ENCODE measurements at regions not wholly inside any gene's neighbourhood (a gene's known extent, or its start where the extent isn't known, plus 50 kb on each side); places are given as distances from the start of the nearest gene placed in this dataset.

- Histone ChIP-seq H3K4me3 (replicated peaks; ENCODE audit: low read depth, low read length) (no peak overlapping the region), H3K27me3 (replicated peaks; ENCODE audit: control insufficient read depth, insufficient read depth, low read length) (no peaks in the 10 kb centered on the region), H3K36me3 (ENCODE audit: control insufficient read depth, insufficient read depth, low read length) (no peaks in the 10 kb centered on the region)
- no peak for TF ChIP-seq CTCF (IDR thresholded peaks at IDR 0.05; ENCODE audit: insufficient read depth, low read length, poor library complexity, severe bottlenecking)
- no peak for DNase-seq (ENCODE audit: extremely low read depth, insufficient read length)
Measured at GRCh38 chr4:18934197-18934596, 912.6 kb upstream of the LCORL start.

GRCh38 chr4:18932730-18933339 is 911.3 kb upstream of the LCORL start:
- no peak for DNase-seq (ENCODE audit: extremely low read depth, insufficient read length)
- no peak for TF ChIP-seq CTCF (IDR thresholded peaks at IDR 0.05; ENCODE audit: insufficient read depth, low read length, poor library complexity, severe bottlenecking)
- H3K27me3 ChIP-seq (replicated peaks; ENCODE audit: control insufficient read depth, insufficient read depth, low read length): no peaks in the 10 kb centered on the region

GRCh38 chr4:18931643-18932377 is 910.3 kb upstream of the LCORL start:
- TF ChIP-seq CTCF (IDR thresholded peaks at IDR 0.05; ENCODE audit: insufficient read depth, low read length, poor library complexity, severe bottlenecking): no peak

More at GRCh38 chr4:18932730-18933339, 911.3 kb upstream of the LCORL start:
- Histone ChIP-seq H3K4me3 (replicated peaks; ENCODE audit: low read depth, low read length) (no peak overlapping the region), H3K36me3 (ENCODE audit: control insufficient read depth, insufficient read depth, low read length) (no peaks in the 10 kb centered on the region)

GRCh38 chr4:18930487-18930886 is 908.9 kb upstream of the LCORL start:
- TF ChIP-seq CTCF (IDR thresholded peaks at IDR 0.05; ENCODE audit: insufficient read depth, low read length, poor library complexity, severe bottlenecking): no peak
- no peak for DNase-seq (ENCODE audit: extremely low read depth, insufficient read length)
- Histone ChIP-seq H3K36me3 (ENCODE audit: control insufficient read depth, insufficient read depth, low read length) (no peaks in the 10 kb centered on the region), H3K4me3 (replicated peaks; ENCODE audit: low read depth, low read length) (no peak overlapping the region), H3K27me3 (replicated peaks; ENCODE audit: control insufficient read depth, insufficient read depth, low read length) (no peaks in the 10 kb centered on the region)

More at GRCh38 chr4:18931643-18932377, 910.3 kb upstream of the LCORL start:
- DNase-seq (ENCODE audit: extremely low read depth, insufficient read length): no peak
- Histone ChIP-seq H3K4me3 (replicated peaks; ENCODE audit: low read depth, low read length) (no peak overlapping the region), H3K27me3 (replicated peaks; ENCODE audit: control insufficient read depth, insufficient read depth, low read length) (no peaks in the 10 kb centered on the region), H3K36me3 (ENCODE audit: control insufficient read depth, insufficient read depth, low read length) (no peaks in the 10 kb centered on the region)

- DNase-seq (ENCODE audit: extremely low read depth, insufficient read length): no peak
- no peak overlapping the region for H3K4me3 ChIP-seq (replicated peaks; ENCODE audit: low read depth, low read length)
- no peaks in the 10 kb centered on the region for H3K36me3 ChIP-seq (ENCODE audit: control insufficient read depth, insufficient read depth, low read length)
- no peak for TF ChIP-seq CTCF (IDR thresholded peaks at IDR 0.05; ENCODE audit: insufficient read depth, low read length, poor library complexity, severe bottlenecking)
- H3K27me3 ChIP-seq (replicated peaks; ENCODE audit: control insufficient read depth, insufficient read depth, low read length): no peaks in the 10 kb centered on the region
Measured at GRCh38 chr4:18923496-18924161, 902.1 kb upstream of the LCORL start.

Measured in GM06990 (cell line).